Esophagus squamous epithelium (tissue), 4 donors: ENCODE measurements at regions not wholly inside any gene's neighbourhood (a gene's known extent, or its start where the extent isn't known, plus 50 kb on each side); places are given as distances from the start of the nearest gene placed in this dataset.

Experiments used
- POLR2A ChIP-seq, 4 donors: fragments of 450-650 bp; IDR thresholded peaks; one replicate each; pipeline ENCODE4 v1.6.1; 2017; ENCODE audit warnings: antibody characterized with exemption in 4 of 4, mild to moderate bottlenecking in 4 of 4, moderate library complexity in 3 of 4
- TF ChIP-seq, protein P1 (sequence below), 6 experiments: fragments of 450-650 bp in 4 of 6; fragments of 200-600 bp in 2 of 6; sonication (generic) in 2 of 6; IDR thresholded peaks; one replicate each; pipeline ENCODE4 v1.5.1; 2016 to 2019; ENCODE audit warnings: antibody characterized with exemption in 6 of 6, mild to moderate bottlenecking in 4 of 6, moderate library complexity in 4 of 6

- TF ChIP-seq, protein P1, sequence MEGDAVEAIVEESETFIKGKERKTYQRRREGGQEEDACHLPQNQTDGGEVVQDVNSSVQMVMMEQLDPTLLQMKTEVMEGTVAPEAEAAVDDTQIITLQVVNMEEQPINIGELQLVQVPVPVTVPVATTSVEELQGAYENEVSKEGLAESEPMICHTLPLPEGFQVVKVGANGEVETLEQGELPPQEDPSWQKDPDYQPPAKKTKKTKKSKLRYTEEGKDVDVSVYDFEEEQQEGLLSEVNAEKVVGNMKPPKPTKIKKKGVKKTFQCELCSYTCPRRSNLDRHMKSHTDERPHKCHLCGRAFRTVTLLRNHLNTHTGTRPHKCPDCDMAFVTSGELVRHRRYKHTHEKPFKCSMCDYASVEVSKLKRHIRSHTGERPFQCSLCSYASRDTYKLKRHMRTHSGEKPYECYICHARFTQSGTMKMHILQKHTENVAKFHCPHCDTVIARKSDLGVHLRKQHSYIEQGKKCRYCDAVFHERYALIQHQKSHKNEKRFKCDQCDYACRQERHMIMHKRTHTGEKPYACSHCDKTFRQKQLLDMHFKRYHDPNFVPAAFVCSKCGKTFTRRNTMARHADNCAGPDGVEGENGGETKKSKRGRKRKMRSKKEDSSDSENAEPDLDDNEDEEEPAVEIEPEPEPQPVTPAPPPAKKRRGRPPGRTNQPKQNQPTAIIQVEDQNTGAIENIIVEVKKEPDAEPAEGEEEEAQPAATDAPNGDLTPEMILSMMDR (IDR thresholded peaks at IDR 0.05), result no peak
- no peak for TF ChIP-seq POLR2A (IDR thresholded peaks at IDR 0.05)
These were observed 84.8 kb upstream of the FAM169A start for GRCh38 chr5:74950836-74951515.
